GM18868 (cell line): ENCODE measurements at regions not wholly inside any gene's neighbourhood (a gene's known extent, or its start where the extent isn't known, plus 50 kb on each side); places are given as distances from the start of the nearest gene placed in this dataset.

Experiments
- ATAC-seq: cut with Tn5 transposase; IDR thresholded peaks from one replicate; pipeline ENCODE4 v1.9.1; 2021; ENCODE audit warnings: mild to moderate bottlenecking, moderate library complexity; ENCODE audit not compliant: unreplicated experiment

- ATAC-seq, result no peak
Observed at GRCh38 chr5:62001640-62002039, 304.4 kb upstream of the KIF2A start.

DNA sequence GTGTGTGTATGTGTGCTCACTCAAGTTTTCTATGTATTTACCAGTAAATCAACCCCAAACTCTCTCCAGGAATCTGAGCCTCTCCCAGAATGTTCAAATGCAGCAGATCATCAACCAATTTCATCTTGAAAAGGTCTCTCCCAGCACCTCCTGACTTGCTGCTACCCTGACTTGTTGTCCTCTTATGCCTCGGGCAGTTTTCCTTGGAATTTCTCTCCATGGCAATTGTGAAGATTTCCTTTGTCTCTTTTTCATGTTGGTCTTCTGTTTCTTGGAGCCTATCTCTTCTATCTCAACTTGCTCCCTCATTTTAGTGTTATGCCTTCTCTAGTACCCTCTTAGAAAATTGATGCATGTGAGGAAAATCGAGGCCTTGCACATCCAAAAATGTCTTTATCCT is 303.6 kb upstream of the KIF2A start:
- no peak for ATAC-seq

DNA sequence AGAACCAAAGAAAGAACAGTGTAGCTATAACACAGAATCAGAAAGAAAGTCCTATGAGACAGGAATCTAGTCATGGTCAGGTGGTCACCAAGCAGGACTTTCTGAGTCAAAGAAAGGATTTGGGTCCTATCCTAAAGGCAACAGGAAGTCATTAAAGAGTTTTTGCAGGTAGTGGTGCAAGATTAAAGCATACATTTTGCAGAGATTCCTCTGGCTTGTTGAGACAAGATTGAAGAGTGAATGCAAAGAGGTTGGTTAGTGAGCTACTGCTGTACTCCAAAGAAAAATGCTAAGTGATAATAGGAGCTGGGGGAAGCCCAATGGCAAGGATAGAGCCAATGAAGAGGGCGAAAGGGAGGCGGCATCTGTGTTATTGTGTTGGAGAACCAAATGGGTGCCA is 300.5 kb upstream of the KIF2A start:
- ATAC-seq, result no peak

DNA sequence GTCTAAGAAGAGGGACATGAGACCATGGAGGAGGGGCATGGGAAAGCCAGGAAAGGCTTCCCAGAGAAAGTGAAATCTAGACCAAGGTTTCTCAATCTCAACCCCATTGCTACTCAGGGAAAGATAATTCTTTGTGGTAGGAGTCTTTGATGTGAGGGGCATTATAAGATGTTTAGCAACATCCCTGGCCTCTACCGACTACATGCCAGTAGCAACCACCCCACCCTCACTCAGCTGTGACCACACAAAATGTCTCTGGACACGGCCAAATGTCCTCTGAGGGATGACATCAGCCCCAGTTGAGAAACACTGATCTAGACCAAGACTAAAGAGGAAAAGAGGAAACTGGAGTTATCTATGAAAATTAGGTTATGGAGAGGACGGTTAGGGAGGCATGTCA is 298.5 kb upstream of the KIF2A start:
- no peak for ATAC-seq

DNA sequence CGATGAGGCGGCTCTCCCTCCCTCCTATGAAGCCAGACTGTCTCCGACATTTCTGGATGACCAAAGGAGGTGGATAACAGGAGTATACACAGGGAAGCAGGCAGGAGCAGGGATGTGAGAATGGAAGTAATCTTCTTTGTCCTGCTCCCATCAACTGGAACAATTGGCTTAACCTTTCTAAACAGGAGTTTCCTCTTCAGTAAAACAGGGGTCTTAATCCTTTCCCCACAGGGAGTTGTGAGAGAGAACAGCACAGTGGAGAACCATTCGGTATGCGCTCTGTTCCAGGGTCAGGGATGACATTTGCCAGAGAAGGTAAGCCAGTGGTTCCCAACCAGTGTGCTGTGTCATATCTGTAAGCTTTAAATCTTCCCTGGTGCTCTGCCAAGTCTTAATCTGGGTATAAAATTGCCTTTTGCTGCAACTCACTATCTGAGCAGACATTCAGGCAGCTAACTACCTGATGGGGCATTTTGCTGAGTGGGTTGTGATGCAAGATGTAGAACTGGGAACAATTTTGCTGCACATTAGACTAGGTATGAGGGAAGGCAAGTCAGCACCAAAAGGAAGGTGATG is 294.8 kb upstream of the KIF2A start:
- no peak for ATAC-seq

GRCh38 chr5:62017092-62017491 is 288.9 kb upstream of the KIF2A start:
- ATAC-seq, result no peak

DNA sequence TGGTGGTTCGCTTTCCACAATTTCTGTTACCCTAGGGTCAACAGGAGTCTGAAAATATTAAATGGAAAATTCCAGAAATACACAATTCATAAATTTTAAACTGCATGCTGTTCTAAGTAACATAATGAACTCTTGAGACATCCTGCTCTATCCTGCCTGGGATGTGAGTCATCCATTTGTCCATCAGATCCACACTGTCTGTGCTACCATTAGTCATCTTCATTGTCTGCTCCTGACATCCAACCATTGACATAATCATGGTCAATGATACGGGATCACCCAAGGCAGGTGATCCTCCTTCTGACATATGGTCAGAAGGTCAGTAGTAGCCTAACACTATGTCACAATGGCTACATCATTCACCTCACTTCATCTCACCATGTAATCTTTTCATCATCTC is 276.7 kb upstream of the KIF2A start:
- ATAC-seq, result no peak

- ATAC-seq, result no peak
Observed at GRCh38 chr5:62030326-62030725, 275.7 kb upstream of the KIF2A start.

GRCh38 chr5:62038024-62038423 is 268.0 kb upstream of the KIF2A start:
- no peak for ATAC-seq

GRCh38 chr5:62041156-62041756 is 264.8 kb upstream of the KIF2A start:
- ATAC-seq, result no peak

GRCh38 chr5:62042007-62042406 is 264.0 kb upstream of the KIF2A start:
- ATAC-seq, result no peak

- ATAC-seq, result no peak
Observed at GRCh38 chr5:62043289-62044280, 262.4 kb upstream of the KIF2A start.

GRCh38 chr5:62044989-62045388 is 261.0 kb upstream of the KIF2A start:
- no peak for ATAC-seq

DNA sequence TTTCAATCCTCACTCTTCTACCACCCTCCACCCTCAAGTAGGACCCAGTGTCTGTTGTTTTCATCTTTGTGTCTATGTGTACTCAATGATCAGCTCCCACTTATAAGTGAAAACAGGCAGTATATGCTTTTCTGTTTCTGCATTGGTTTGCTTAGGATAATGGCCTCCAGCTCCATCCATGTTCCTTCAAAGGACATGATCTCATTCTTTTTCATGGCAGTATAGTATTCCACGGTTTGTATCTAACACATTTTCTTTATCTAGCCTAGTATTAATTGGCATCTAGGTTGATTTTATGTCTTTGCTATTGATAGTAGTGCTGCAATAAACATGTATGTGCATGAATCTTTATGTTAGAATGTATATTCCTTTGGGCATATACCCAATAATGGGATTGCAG is 259.8 kb upstream of the KIF2A start:
- ATAC-seq, result no peak

DNA sequence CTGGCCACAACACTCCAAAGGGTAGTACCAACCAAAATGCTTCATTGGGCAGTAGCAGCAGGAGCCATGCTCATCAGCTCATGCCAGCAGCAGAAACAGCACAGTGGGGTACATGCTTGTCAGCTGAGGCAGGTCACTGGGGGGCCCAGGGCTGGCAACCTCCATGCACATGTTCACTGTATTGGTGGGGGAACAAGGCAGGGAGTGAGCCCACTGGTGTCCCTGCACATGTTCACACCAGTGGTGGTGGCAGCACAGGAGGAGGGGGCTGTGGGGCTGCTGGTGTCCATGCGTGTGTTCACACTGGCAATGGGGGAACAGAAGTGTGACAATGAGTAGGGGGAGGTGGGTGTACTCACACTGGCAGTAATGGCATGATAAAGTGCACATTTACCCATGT is 254.3 kb upstream of the KIF2A start:
- ATAC-seq, result no peak

DNA sequence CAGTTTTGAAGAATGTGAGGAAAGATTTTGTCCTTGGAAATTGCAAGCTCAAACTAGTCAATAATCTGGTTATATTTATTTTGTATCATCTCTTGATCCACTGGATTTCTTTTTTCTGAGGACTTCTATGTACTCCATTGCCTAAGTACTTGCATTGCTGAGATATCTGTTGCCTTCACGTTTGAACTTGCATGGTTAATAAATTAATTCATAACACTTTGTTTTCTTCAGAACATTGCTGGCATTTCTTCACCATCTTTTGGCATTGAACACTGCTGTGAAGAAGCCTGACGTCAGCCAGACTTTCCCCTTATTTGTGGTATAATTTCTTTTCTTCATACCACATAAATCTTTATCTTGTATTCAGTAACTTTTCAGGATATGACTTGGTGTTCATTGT is 246.0 kb upstream of the KIF2A start:
- no peak for ATAC-seq

DNA sequence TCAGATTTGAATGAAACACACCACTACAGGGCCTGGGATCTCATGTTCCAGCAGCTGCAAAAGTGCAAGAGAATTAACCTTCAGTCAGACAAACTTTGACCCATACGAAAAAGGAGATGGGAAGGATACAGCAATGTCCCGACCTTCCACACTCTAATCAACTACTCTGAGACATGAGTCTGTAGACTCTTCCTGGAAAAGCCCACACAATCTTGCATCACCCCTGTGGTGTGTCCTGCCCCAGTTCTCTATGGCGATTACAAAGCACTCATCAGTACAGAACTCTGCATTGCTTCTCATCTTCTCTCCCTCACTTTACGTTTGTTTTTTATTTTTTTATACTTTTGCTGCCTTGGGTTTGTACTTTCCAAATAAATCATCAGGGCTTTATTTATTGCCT is 241.0 kb upstream of the KIF2A start:
- ATAC-seq, result no peak

DNA sequence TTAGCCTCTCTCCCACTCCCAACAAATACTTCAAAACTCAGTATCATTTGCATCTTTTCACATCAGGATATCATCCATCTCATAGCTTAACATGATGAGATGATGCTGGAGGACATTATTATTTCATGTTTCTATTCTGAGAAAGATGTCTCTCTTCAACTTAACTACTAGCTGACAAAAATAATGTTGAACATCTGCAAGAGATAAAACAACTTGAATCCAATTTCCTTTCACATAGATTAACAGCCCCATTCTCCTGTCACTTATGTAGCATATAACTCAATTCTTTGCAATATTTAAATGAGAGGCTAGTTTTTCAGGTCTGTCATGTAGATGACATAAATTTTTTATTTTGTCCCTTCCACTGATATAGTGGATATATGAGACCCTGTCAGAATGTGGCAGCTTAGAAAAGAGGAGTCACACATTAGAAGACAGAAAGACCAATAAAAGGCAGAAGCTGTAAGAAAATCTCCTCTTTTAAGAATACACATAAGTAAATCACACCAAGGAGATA is 239.2 kb upstream of the KIF2A start:
- ATAC-seq, result no peak

DNA sequence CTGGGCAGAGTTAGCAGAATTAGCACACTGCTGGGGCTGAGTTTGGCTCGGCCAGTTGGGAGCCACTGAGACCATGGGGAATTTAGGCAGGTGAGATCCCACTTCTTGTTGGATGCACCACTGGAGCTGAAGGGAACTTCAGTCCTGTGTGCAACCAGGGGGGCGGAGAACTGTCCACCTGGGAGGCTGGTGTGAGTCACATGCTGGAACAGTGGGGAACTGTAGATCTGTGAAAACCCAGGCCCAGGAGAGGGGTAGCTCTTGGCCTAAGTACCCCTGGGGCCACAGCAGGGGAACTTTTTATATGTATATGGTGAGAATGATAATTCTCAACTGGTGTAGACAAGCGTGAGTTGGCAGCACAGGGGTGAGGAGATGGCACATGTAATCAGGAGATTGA is 237.5 kb upstream of the KIF2A start:
- ATAC-seq, result no peak

DNA sequence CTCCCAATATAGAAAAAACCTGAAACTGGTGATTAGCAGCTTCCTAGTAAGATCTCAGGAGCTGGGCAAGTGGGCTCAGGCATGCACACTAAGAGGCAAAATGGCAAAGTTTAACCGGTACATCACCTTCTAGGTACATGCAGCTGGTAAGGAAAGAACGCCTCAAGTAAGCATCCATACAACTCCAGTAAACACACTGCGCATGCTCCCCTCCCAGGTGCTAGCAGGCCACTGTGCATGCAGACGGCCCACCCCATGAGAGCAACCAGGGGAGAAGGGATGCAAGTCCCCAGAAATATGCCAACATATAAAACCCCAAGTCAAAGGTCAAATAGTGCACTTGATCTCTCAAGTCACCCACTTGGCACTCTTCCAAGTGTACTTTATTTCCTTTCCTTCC is 228.6 kb upstream of the KIF2A start:
- no peak for ATAC-seq

- ATAC-seq, result no peak
Observed at GRCh38 chr5:62077823-62078550, 228.0 kb upstream of the KIF2A start.
